SK-N-SH (cell line): ENCODE measurements at regions not wholly inside any gene's neighbourhood (a gene's known extent, or its start where the extent isn't known, plus 50 kb on each side); places are given as distances from the start of the nearest gene placed in this dataset.

Experiments used
- CTCF ChIA-PET: fragments of 300-600, 350-600 bp; formaldehyde crosslinking; extraction: SDS; loops from one replicate; lab custom pipeline; 2021; lab: Yijun Ruan, JAX
- POLR2A ChIA-PET: fragments of 350-600 bp; sonication (Branson Sonifier 250); formaldehyde crosslinking; extraction: SDS; loops from one replicate; lab custom pipeline; 2020; ENCODE audit warnings: antibody characterized with exemption, inconsistent platforms; lab: Yijun Ruan, JAX
- DNase-seq: peaks from one replicate; pipeline ENCODE4 v3.0.0; 2012
- H2AFZ ChIP-seq: fragments of 200-600 bp; sonication (generic); 2 replicates; pipeline ENCODE4 v1.8.1; 2016; ENCODE audit warnings: antibody characterized with exemption, mild to moderate bottlenecking, low read depth
- H3F3A ChIP-seq: fragments of 200-600 bp; sonication (generic); replicated peaks from 2 replicates; pipeline ENCODE3; 2016; ENCODE audit warnings: antibody characterized with exemption, mild to moderate bottlenecking; ENCODE audit not compliant: insufficient read depth
- H3K27ac ChIP-seq, 2 experiments: fragments of 200-500 bp in 1 of 2; fragments of 200-600 bp in 1 of 2; sonication (Bioruptor generic) in 1 of 2; sonication (generic), shearing (Covaris generic) in 1 of 2; 2 replicates each; pipeline versions ENCODE4 v1.5.1 to v1.6.1; 2014 to 2016; ENCODE audit warnings: low read depth in 2 of 2, inconsistent platforms in 1 of 2, low read length in 1 of 2, mild to moderate bottlenecking in 1 of 2, mixed read lengths in 1 of 2
- H3K27me3 ChIP-seq: fragments of 200-600 bp; sonication (generic), shearing (Covaris generic); 2 replicates; pipeline ENCODE4 v1.6.1; 2016; ENCODE audit warnings: mixed run types; ENCODE audit not compliant: insufficient read depth
- H3K36me3 ChIP-seq, 2 experiments: fragments of 200-500 bp in 1 of 2; fragments of 200-600 bp in 1 of 2; sonication (Bioruptor generic) in 1 of 2; sonication (generic) in 1 of 2; replicated peaks in 1 of 2; 2 replicates each; pipeline versions ENCODE3 to v1.5.1; 2014 to 2016; ENCODE audit warnings: low read length in 1 of 2, mild to moderate bottlenecking in 1 of 2; ENCODE audit not compliant: insufficient read depth in 2 of 2, control insufficient read depth in 1 of 2
- H3K4me1 ChIP-seq, 2 experiments: fragments of 200-500 bp in 1 of 2; fragments of 200-600 bp in 1 of 2; sonication (Bioruptor generic) in 1 of 2; sonication (generic), shearing (Covaris generic) in 1 of 2; 2 replicates each; pipeline versions ENCODE4 v1.5.1 to v1.6.1; 2014 to 2016; ENCODE audit warnings: low read depth in 1 of 2, low read length in 1 of 2, mixed run types in 1 of 2; ENCODE audit not compliant: insufficient read depth in 2 of 2, control insufficient read depth in 1 of 2
- H3K4me2 ChIP-seq: fragments of 200-600 bp; sonication (generic), shearing (Covaris generic); 2 replicates; pipeline ENCODE4 v1.6.1; 2017; ENCODE audit warnings: mixed run types
- H3K4me3 ChIP-seq, 2 experiments: fragments of 200-500 bp in 1 of 2; fragments of 200-600 bp in 1 of 2; sonication (Bioruptor generic) in 1 of 2; sonication (generic), shearing (Covaris generic) in 1 of 2; 2 replicates each; pipeline versions ENCODE4 v1.5.1 to v1.8.1; 2014 to 2016; ENCODE audit warnings: low read depth in 2 of 2, inconsistent platforms in 1 of 2, low read length in 1 of 2, mild to moderate bottlenecking in 1 of 2, mixed read lengths in 1 of 2, moderate library complexity in 1 of 2
- H3K79me2 ChIP-seq: fragments of 200-600 bp; sonication (generic); 2 replicates; pipeline ENCODE4 v1.8.1; 2017; ENCODE audit warnings: mild to moderate bottlenecking; ENCODE audit not compliant: insufficient read depth
- H3K9ac ChIP-seq: fragments of 200-600 bp; sonication (generic); 2 replicates; pipeline ENCODE4 v1.6.1; 2017; ENCODE audit warnings: mixed run types
- H3K9me2 ChIP-seq: fragments of 200-600 bp; sonication (generic); 2 replicates; pipeline ENCODE4 v1.6.1; 2017; ENCODE audit warnings: mixed run types
- H3K9me3 ChIP-seq: fragments of 200-600 bp; sonication (generic); 2 replicates; pipeline ENCODE4 v1.6.1; 2017; ENCODE audit warnings: mixed run types, mild to moderate bottlenecking, moderate library complexity
- H4K20me1 ChIP-seq: fragments of 200-600 bp; sonication (generic); 2 replicates; pipeline ENCODE4 v1.6.1; 2017; ENCODE audit warnings: mild to moderate bottlenecking, mixed run types; ENCODE audit not compliant: insufficient read depth
- CHD2 ChIP-seq: fragments of 150-350 bp; IDR thresholded peaks from 2 replicates; pipeline ENCODE4 v1.6.1; 2018; ENCODE audit warnings: low read length; ENCODE audit not compliant: partially characterized antibody
- ELF1 ChIP-seq: IDR thresholded peaks from 2 replicates; pipeline ENCODE4 v1.4.0; 2012
- EZH2phosphoT487 ChIP-seq: fragments of 200-600 bp; sonication (generic); IDR thresholded peaks from 2 replicates; pipeline ENCODE4 v1.6.1; 2017; ENCODE audit warnings: low read depth, mixed run types, mild to moderate bottlenecking, antibody characterized with exemption, moderate library complexity, borderline replicate concordance
- FOXM1 ChIP-seq: IDR thresholded peaks from 2 replicates; pipeline ENCODE4 v1.4.0; 2012; ENCODE audit warnings: low read depth, mild to moderate bottlenecking
- GABPA ChIP-seq: IDR thresholded peaks from 2 replicates; pipeline ENCODE4 v1.4.0; 2012; ENCODE audit warnings: low read depth, mild to moderate bottlenecking
- IRF3 ChIP-seq: fragments of 150-350 bp; IDR thresholded peaks from 2 replicates; pipeline ENCODE4 v1.6.1; 2016; ENCODE audit warnings: mild to moderate bottlenecking, low read depth, low read length
- MEF2A ChIP-seq: IDR thresholded peaks from 2 replicates; pipeline ENCODE4 v1.4.0; 2012; ENCODE audit warnings: low read depth, borderline replicate concordance
- MXI1 ChIP-seq: IDR thresholded peaks from 2 replicates; pipeline ENCODE4 v1.6.1; 2012; ENCODE audit warnings: mild to moderate bottlenecking, low read depth, low read length, improper control_type of control experiment
- PBX3 ChIP-seq: IDR thresholded peaks from 2 replicates; pipeline ENCODE4; 2012
- POLR2AphosphoS5 ChIP-seq: IDR thresholded peaks from 2 replicates; pipeline ENCODE4 v1.6.1; 2012; ENCODE audit warnings: low read depth, low read length
- RAD21 ChIP-seq: IDR thresholded peaks from 2 replicates; pipeline ENCODE4 v1.6.1; 2012; ENCODE audit warnings: mild to moderate bottlenecking, low read length
- RFX5 ChIP-seq: IDR thresholded peaks from 2 replicates; pipeline ENCODE4 v1.6.1; 2012; ENCODE audit warnings: mild to moderate bottlenecking, improper control_type of control experiment, low read length
- RXRA ChIP-seq: IDR thresholded peaks from 2 replicates; pipeline ENCODE4 v1.4.0; 2012; ENCODE audit warnings: low read depth, mild to moderate bottlenecking, borderline replicate concordance
- SIN3A ChIP-seq: IDR thresholded peaks from 2 replicates; pipeline ENCODE4 v1.6.1; 2012; ENCODE audit warnings: low read depth, mild to moderate bottlenecking, low read length, moderate library complexity, borderline replicate concordance
- SMC3 ChIP-seq: IDR thresholded peaks from 2 replicates; pipeline ENCODE4 v1.6.1; 2012; ENCODE audit warnings: low read depth, low read length, improper control_type of control experiment
- TAF1 ChIP-seq: IDR thresholded peaks from 2 replicates; pipeline ENCODE4 v1.6.1; 2012; ENCODE audit warnings: low read depth, mild to moderate bottlenecking, low read length, moderate library complexity, borderline replicate concordance
- TEAD4 ChIP-seq: IDR thresholded peaks from 2 replicates; pipeline ENCODE4 v1.4.0; 2012; ENCODE audit warnings: mild to moderate bottlenecking, borderline replicate concordance; ENCODE audit not compliant: insufficient read depth
- YY1 ChIP-seq: IDR thresholded peaks from 2 replicates; pipeline ENCODE4 v1.4.0; 2012; ENCODE audit warnings: low read depth, mild to moderate bottlenecking
- WGBS: methylation state at CpG from one replicate; pipeline ENCODE4 v1.1.6; 2017; ENCODE audit warnings: low lambda C conversion rate; 5-methylcytosine and 5-hydroxymethylcytosine counted together
- TF ChIP-seq, protein P1 (sequence below): IDR thresholded peaks from 2 replicates; pipeline ENCODE4 v1.4.0; 2012; ENCODE audit warnings: low read depth

- Histone ChIP-seq H3K27ac (no peak overlapping the region), H3K79me2 (no peaks in the 10 kb centered on the region), H3K9me2 (no peaks in the 10 kb centered on the region), H2AFZ (no peak overlapping the region), H3F3A (no peaks in the 10 kb centered on the region), H3K9ac (no peak overlapping the region), H3K4me1 (no peaks in the 10 kb centered on the region), H3K9me3 (no peaks in the 10 kb centered on the region; the same call in 1 of the 2 replicates), H3K4me3 (no peak overlapping the region), H3K36me3 (no peaks in the 10 kb centered on the region), H3K4me2 (no peak overlapping the region), H4K20me1 (no peaks in the 10 kb centered on the region), H3K27me3 (no peaks in the 10 kb centered on the region)
- TF ChIP-seq YY1 = no peak
- TF ChIP-seq MXI1 = no peak
- no peak for TF ChIP-seq EZH2phosphoT487
- TF ChIP-seq IRF3 = no peak
- no peak for TF ChIP-seq MEF2A
- TF ChIP-seq TEAD4 = no peak
- TF ChIP-seq ELF1 = no peak
- TF ChIP-seq PBX3 = no peak
- TF ChIP-seq SIN3A = no peak
- TF ChIP-seq TAF1 = no peak
- no peak for DNase-seq
- ChIA-PET CTCF (no interaction called here), POLR2A (no interaction called here)
Observed at GRCh38 chr2:173629076-173629475, 274.4 kb downstream of the CDCA7 start.

GRCh38 chr2:173630425-173631126 is 275.9 kb downstream of the CDCA7 start:
- no peak for DNase-seq
- no peaks in the 10 kb centered on the region for H3K9me2 ChIP-seq
- H3K9me3 ChIP-seq = no peaks in the 10 kb centered on the region; the same call in 1 of the 2 replicates
- H3K27ac ChIP-seq = no peak overlapping the region
- no peaks in the 10 kb centered on the region for H3K36me3 ChIP-seq
- POLR2A ChIA-PET = no interaction called here
- H4K20me1 ChIP-seq = no peaks in the 10 kb centered on the region
- no peak overlapping the region for H3K4me2 ChIP-seq
- H3K27me3 ChIP-seq = no peaks in the 10 kb centered on the region
- no peaks in the 10 kb centered on the region for H3K4me1 ChIP-seq
- whole genome bisulfite sequencing = 85% methylated on average over 9 of the region's 9 CpGs
- no peaks in the 10 kb centered on the region for H3K79me2 ChIP-seq
- H3K9ac ChIP-seq = no peak overlapping the region
- H2AFZ ChIP-seq = peak overlapping the region; percentile 31; the same call in 1 of the 2 replicates
- CTCF ChIA-PET = interaction anchor here (1.0 kb wide), 1 partner anchor 253 kb away, joined by 4 read pairs; no protein-coding TSS in a partner anchor
- TF ChIP-seq SMC3 (no peak), RXRA (no peak), RFX5 (no peak), GABPA (no peak), SIN3A (no peak), RAD21 (no peak), MEF2A (no peak), POLR2AphosphoS5 (no peak), CHD2 (no peak), FOXM1 (no peak)
- TF ChIP-seq, protein P1, sequence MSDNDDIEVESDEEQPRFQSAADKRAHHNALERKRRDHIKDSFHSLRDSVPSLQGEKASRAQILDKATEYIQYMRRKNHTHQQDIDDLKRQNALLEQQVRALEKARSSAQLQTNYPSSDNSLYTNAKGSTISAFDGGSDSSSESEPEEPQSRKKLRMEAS = no peak
- no peaks in the 10 kb centered on the region for H3F3A ChIP-seq
- no peak overlapping the region for H3K4me3 ChIP-seq
